ENCODE measurements at regions not wholly inside any gene's neighbourhood (a gene's known extent, or its start where the extent isn't known, plus 50 kb on each side); places are given as distances from the start of the nearest gene placed in this dataset.

- no peak for TF ChIP-seq CTCF (IDR thresholded peaks at IDR 0.05)
- no peak for TF ChIP-seq POLR2A (IDR thresholded peaks at IDR 0.05)
Observed at GRCh38 chr1:221981461-221981860, 239.6 kb upstream of the DUSP10 start.
